ENCODE measurements at regions not wholly inside any gene's neighbourhood (a gene's known extent, or its start where the extent isn't known, plus 50 kb on each side); places are given as distances from the start of the nearest gene placed in this dataset.
"Not testable (repeated sequence)": the region's sequence is repeated elsewhere in the genome, so short reads cannot be mapped to it uniquely, and the experiment has no call there.

DNA sequence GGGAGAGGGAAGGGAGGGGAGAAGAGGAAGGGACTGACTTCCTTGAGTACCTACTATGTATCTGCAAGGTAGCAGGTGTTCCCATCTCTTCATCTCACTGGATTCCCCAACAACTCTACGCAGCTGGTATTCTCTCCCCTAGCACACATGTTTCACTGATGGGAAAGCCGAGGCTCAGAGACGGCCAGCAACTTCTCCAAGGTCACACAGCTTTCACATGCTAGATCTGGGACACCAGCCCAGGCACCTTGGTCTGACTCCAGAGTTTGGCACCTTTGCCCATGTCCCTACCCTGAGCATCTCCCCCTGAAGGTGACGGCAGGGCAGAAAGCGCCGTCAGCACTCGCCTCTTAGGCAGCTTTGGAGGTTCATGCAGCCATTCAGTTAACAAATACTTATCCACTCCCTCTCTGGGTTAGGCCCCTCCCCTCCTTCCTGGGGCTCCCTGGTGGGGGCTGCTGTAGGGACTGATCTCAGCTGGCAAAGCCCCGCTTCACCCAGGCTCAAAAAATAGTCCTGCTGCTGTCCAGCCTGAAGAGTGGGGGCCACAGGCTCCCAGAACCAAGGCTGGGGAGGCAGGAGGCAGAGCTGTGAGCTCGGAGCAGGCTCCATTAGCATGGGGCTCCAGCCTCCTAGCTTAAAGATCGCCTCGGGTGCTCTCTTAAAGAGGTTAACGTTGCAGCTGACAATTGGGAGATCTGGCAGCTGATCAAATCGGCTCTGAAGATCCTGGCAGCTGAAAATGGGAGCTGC lies 79.4 kb downstream of the IGLL1 start:
- no peak for DNase-seq (ENCODE audit: low spot score)

DNA sequence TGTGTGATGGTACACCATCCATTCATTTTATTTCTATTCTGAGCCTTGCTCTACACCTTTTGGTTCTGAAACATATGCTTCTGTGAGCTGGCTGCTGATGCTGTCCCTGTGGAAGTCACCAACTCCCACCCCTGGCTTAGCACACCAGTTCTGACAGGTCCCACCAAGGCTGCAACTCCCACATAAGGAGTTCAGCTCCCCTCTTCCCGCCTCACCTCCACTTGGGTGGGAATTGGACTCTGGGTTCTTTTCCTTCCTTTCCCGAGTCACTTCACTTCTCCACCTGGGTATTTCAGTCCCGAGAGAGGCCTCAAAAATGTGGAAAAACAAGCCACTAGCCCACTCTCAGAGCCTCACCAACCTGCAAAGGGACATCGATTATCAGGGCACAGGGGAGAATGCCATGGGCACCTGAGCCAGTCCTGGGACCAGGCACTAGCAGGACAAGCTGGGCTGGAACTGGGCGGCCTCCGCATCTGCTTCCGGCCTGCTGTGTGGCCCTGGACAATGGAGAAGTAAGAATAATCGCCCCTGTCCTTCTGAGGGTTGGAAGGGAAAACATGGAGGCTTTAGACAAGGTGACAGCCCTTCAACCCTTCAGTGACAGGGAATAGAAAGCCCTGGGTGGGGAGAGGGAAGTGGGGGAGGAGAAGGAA lies 80.1 kb downstream of the IGLL1 start:
- DNase-seq (ENCODE audit: low spot score) = peak; percentile 34

DNA sequence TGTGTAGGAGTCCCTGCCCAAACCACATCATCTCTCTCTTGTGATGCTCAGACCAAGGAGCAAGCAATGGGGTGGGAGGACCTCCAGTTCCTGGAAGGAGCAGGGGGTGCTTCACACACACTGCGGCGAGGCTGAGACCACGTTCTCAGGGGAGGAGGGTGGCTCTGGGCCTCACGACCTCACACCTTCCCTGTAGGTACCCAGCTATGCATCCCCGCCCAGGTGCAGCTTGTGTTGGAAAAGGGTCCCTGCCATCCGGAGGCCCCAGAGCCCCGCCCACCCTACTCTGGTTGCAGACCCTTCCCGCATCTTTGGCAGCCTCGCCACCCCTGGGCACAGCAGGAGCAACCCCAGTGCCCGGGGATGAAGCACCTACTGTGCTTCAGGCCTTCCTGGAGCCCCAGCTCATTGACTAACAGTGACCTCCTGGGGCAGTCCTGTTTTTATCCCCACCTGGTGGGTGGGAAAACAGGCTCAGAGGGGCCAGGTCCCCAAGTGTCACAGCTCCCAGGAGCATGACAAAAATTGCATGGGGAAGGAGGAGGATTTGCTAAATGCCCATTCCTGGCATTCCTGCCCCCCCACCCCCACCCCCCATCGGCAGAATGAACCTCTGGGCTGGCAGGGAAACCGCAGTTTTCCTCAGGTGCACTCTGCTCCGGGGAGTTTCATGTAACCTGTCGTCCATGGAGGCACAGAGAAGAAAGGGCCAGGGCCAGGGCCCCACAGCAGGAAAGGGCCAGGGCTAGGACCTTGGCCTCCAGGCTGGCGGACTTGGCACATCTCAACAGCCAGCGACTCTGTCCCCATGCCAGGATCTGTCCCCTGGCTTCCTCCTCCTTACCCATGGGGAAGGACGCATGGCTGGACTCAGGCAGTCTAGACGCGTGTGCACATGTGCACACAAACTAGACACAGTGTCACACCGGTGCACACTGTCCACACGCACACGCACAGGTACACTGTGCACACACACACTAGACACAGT lies 81.0 kb downstream of the IGLL1 start:
- peak; percentile 30 for DNase-seq (ENCODE audit: low spot score)

- peak; percentile 29 for DNase-seq (ENCODE audit: low spot score)
These were observed 82.2 kb downstream of the IGLL1 start for GRCh38 chr22:23497889-23498288.

DNA sequence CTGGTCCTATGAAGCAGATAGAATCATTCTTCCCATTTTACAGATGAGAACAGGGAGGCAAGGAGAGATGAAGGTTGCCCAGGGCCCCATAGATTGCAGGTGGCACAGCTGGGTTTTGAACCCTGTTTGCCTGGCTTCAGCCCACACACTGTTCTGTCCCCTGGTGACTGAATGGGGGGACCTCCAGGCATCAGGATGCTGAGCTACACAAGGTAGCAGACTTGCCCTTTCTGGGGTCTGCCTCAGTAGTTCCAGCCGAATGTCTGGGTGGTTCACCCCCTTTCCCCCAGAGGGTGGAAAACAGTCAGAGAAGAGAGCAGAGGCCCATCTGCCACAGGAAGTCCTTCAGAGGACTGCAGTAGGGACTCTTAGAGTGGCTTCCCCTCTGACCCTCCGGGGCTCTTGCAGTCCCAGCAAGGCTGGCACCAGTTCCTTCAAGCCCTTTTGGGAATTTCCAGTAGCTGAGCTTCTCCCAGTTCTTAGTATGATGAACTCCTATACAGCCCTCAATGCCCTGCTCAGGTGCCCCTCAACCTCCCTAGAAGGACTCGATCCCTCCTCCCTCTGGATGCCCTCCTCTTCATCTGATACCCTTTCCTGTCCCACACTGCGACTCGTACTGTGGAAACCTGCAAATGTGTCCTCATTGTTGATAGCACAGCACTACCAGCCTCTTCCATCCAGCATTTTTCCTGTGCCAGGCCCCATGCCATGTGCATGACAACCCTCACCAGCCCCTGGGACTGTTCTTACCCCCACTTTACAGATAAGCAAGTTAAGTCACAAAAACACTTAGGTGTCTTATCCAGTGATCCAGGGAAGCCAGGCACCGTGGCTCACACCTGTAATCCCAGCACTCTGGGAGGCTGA lies 82.8 kb downstream of the IGLL1 start:
- DNase-seq (ENCODE audit: low spot score) = peak; percentile 25

DNA sequence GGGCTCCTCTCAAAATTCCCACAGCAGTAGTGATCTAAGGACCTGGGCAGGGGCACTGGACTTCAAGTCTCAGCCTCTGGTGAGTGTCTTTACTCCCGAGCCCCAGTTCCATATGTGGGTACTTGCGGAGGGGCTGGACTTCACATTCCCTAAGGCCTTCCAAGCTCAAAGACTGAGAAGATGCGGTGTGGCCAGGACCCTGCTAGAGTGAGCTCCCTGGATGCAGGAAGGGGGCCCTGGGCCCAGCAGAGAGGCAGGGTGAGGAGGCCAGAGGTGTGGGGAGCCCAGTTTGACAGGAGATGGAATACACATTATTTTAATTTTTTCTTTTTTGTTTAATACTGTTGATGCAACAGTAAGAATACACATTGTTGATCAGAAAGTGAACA lies 83.7 kb downstream of the IGLL1 start:
- no peak for DNase-seq (ENCODE audit: low spot score)

DNA sequence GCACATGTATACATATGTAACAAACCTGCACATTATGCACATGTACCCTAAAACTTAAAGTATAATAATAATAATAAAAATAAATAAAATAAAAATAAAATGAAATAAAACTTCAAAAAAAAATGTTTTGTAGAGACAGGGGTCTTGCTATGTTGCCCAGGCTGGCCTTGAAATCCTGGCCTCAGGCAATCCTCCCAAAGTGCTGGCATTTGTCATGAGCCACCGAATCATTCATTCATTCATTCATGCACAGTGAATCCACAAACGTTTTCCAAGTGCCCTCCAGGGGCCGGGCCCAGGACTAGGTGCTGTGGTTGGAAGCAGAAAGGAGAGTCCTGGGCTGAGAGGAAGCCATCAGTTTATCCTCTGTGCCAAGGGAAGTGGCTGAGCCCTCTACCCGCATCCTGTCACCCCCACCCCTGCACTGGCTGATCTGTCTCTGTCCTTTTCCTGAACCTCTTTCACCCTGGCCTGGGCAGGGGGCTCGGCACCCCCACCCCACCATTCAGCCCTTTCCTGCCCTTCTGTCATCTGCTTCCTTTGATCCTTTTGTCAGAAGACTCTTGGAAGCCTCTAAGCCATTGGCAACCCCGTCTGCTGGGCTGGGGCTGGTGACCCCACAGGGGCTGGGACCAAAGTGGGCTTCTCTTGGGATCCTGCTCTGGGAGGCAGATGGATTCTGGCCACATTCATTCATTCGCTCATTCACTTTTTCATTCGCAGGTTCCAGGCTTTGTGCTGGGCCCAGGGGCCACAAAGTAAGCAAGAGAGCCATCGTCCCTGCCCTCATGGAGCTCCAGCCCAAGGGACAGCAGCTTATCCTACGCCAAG lies 84.3 kb downstream of the IGLL1 start:
- peak; percentile 28 for DNase-seq (ENCODE audit: low spot score)

DNA sequence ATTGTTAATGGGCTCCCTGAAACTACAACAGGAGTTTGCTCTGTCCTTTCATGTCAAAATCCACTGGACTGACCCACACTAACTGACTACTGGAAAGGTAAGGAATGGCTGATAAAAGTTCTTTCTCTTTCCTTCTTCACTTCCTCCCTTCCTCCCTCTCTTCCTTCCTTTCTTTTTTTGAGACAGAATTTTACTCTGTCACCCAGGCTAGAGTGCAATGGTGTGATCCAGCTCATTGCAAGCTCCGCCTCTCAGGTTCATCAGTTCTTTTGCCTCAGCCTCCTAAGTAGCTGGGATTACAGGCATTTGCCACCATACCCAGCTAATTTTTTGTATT lies 85.2 kb downstream of the IGLL1 start:
- DNase-seq (ENCODE audit: low spot score) = no peak

- no peak for DNase-seq (ENCODE audit: low spot score)
These were observed 94.6 kb downstream of the IGLL1 start for GRCh38 chr22:23485490-23485889.

- no peak for DNase-seq (ENCODE audit: low spot score)
These were observed 95.4 kb downstream of the IGLL1 start for GRCh38 chr22:23484651-23485050.

GRCh38 chr22:23481369-23481768 lies 98.7 kb downstream of the IGLL1 start:
- DNase-seq (ENCODE audit: low spot score) = no peak

- no peak for DNase-seq (ENCODE audit: low spot score)
These were observed 101.9 kb downstream of the IGLL1 start for GRCh38 chr22:23478175-23478574.

- DNase-seq (ENCODE audit: low spot score) = not testable (repeated sequence)
These were observed 105.6 kb downstream of the IGLL1 start for GRCh38 chr22:23474531-23474930.

DNA sequence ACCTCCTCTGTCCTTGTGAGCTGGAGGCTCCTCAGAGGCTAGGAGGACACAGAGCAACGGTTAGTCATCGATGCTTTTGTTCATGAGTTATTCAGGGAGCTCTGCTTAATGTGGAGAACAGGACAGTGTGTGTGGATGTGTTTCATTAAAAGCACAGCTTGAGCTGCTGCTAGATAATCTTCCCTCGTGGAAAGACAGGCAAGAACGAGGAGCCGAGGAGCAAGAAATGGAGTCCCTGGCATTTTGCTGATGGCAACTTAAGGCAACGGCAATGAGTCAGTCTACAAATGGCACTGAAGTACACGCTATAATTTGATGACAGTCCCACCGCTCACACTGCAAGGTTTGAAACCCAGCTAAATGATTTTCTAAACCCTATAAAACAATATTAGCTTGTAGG lies 106.2 kb downstream of the IGLL1 start:
- DNase-seq (ENCODE audit: low spot score) = no peak

DNA sequence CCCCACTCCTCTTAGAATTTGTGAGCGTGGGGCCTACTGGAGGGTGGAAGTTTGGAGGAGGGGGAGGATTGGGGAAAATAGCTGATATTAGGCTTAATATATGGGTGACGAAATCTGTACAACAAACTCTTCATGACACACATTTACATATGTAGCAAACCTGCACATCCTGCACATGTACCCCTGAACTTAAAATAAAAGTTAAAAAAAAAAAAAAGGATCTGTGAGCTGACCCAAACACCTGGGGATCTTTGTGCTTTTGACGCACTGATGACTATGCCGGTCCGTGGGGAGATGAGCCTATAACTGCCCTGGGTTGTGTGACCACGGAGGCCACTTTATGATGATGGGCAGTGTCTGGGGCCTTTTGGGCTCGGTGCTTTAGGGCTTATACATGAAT lies 107.7 kb downstream of the IGLL1 start:
- not testable (repeated sequence) for DNase-seq (ENCODE audit: low spot score)

DNA sequence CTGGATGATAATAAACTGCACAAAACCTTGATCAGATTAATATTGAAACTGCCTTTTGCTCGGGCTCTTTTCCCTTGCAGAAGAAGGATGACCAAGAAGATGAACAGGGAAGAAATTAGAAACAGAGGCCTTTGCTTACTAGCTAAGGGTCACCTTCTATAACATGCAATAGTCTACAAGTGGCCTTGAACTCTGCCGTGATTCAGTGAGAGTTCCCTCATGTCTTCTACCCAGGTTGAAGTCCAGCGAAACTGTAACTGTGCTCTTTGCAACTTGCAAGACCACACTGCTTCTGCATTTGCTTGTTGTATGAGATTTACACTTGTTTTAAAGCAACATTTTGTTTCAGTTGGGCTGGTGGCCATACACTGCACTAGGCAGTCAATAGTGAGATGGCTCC lies 108.4 kb downstream of the IGLL1 start:
- DNase-seq (ENCODE audit: low spot score) = no peak

DNA sequence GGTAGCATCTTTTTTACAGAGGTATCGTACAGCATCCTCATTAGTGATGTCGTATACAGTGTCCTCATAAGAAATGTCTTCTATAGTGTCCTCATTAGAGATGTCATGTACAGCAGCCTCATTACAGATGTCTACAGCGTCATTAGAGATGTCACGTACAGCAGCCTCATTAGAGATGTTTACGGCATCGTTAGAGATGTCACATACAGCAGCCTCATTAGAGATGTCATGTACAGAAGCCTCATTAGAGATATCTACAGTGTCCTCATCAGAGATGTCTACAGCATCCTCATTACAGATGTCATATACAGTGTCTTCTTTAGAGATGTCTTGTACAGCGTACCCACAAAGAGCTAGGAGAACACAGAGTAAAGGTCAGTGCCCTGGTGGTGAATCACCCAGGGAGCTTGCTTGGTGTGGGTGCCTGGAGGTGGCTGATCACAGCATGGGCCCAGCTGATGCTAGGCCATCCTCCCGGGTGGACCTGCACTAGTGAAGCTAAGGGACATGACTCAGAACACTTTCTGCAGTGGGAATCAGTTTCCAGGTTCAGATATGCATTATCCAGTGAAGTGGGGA lies 109.2 kb downstream of the IGLL1 start:
- no peak for DNase-seq (ENCODE audit: low spot score)

GRCh38 chr22:23467721-23468294 lies 112.3 kb downstream of the IGLL1 start:
- no peak for DNase-seq (ENCODE audit: low spot score)

DNA sequence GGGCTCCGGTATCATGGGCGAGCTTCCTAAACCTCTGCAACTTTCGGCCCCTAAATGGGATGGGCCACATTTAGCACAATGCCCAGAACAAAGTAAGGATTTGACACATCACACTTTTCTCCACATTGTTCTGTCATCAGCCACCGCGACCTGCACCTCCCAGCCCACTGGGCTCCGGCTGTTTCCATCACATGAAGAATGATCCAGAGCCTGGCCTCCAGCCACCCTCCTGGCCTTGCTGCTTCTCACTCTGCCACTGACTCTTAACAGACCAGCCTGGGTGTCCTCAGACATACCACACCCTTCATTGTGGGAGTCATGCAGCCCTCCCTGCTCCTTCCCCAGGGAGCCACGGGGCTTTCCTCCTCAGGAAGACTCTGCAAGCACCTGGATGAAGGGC lies 113.7 kb downstream of the IGLL1 start:
- DNase-seq (ENCODE audit: low spot score) = no peak

GRCh38 chr22:23464796-23465195 lies 115.3 kb downstream of the IGLL1 start:
- DNase-seq (ENCODE audit: low spot score) = not testable (repeated sequence)
